MM.1S (cell line): ENCODE measurements at regions not wholly inside any gene's neighbourhood (a gene's known extent, or its start where the extent isn't known, plus 50 kb on each side); places are given as distances from the start of the nearest gene placed in this dataset.

ENCODE experiments used
- DNase-seq: peaks from one replicate; pipeline ENCODE4 v3.0.0-alpha.2; 2015
- H2AFZ ChIP-seq: fragments of 300-600 bp; sonication (generic); 2 replicates; pipeline ENCODE4 v1.6.0; 2016; ENCODE audit warnings: antibody characterized with exemption, low read length
- H3F3A ChIP-seq: fragments of 300-600 bp; sonication (generic); 2 replicates; pipeline ENCODE4 v1.6.1; 2016; ENCODE audit warnings: mild to moderate bottlenecking, antibody characterized with exemption, low read length, moderate library complexity, mixed read lengths; ENCODE audit not compliant: insufficient read depth
- H3K27ac ChIP-seq: fragments of 300-600 bp; sonication (generic); 2 replicates; pipeline ENCODE4 v1.5.1; 2016; ENCODE audit warnings: mild to moderate bottlenecking, low read length
- H3K27me3 ChIP-seq: fragments of 300-600 bp; sonication (generic); replicated peaks from 2 replicates; pipeline ENCODE4 v1.6.0; 2016; ENCODE audit warnings: low read length; ENCODE audit not compliant: insufficient read depth
- H3K36me3 ChIP-seq: fragments of 300-600 bp; sonication (generic); replicated peaks from 2 replicates; pipeline ENCODE4 v1.6.1; 2016; ENCODE audit warnings: mild to moderate bottlenecking, low read length, mixed read lengths; ENCODE audit not compliant: insufficient read depth
- H3K4me1 ChIP-seq: fragments of 300-600 bp; sonication (generic); 2 replicates; pipeline ENCODE4 v1.6.1; 2016; ENCODE audit warnings: low read length, mixed read lengths
- H3K4me2 ChIP-seq: fragments of 300-600 bp; sonication (generic); 2 replicates; pipeline ENCODE4 v1.6.0; 2016; ENCODE audit warnings: low read depth, low read length
- H3K4me3 ChIP-seq: fragments of 300-600 bp; sonication (generic); 2 replicates; pipeline ENCODE4 v1.5.1; 2016; ENCODE audit warnings: low read length, mixed read lengths
- H3K79me2 ChIP-seq: fragments of 300-600 bp; sonication (generic); 2 replicates; pipeline ENCODE4 v1.6.1; 2016; ENCODE audit warnings: mixed run types, low read length, mixed read lengths
- H3K9ac ChIP-seq: fragments of 300-600 bp; sonication (generic); 2 replicates; pipeline ENCODE4 v1.6.1; 2016; ENCODE audit warnings: low read length, mixed read lengths
- H3K9me2 ChIP-seq: fragments of 300-600 bp; sonication (generic); replicated peaks from 2 replicates; pipeline ENCODE4 v1.6.1; 2016; ENCODE audit warnings: mild to moderate bottlenecking, low read length, mixed read lengths; ENCODE audit not compliant: insufficient read depth
- H3K9me3 ChIP-seq: fragments of 300-600 bp; sonication (generic); replicated peaks from 2 replicates; pipeline ENCODE4 v1.6.1; 2016; ENCODE audit warnings: mild to moderate bottlenecking, low read length, mixed read lengths; ENCODE audit not compliant: insufficient read depth
- H4K20me1 ChIP-seq: fragments of 300-600 bp; sonication (generic); 2 replicates; pipeline ENCODE4 v1.6.1; 2016; ENCODE audit warnings: mild to moderate bottlenecking, low read length, moderate library complexity, mixed read lengths; ENCODE audit not compliant: insufficient read depth
- EZH2 ChIP-seq: fragments of 300-600 bp; sonication (generic); optimal IDR thresholded peaks from 2 replicates; pipeline ENCODE3; 2017; ENCODE audit warnings: low read depth, mild to moderate bottlenecking, antibody characterized with exemption, low read length, mixed read lengths
- EZH2phosphoT487 ChIP-seq: fragments of 300-600 bp; sonication (generic); IDR thresholded peaks from 2 replicates; pipeline ENCODE4 v1.6.1; 2018; ENCODE audit warnings: antibody characterized with exemption, low read length
- TF ChIP-seq, protein P1 (sequence below): fragments of 300-600 bp; sonication (generic); IDR thresholded peaks from 2 replicates; pipeline ENCODE4 v1.5.1; 2016; ENCODE audit warnings: antibody characterized with exemption, low read length, mixed read lengths

- TF ChIP-seq EZH2phosphoT487 (no peak), EZH2 (no peak)
- TF ChIP-seq, protein P1, sequence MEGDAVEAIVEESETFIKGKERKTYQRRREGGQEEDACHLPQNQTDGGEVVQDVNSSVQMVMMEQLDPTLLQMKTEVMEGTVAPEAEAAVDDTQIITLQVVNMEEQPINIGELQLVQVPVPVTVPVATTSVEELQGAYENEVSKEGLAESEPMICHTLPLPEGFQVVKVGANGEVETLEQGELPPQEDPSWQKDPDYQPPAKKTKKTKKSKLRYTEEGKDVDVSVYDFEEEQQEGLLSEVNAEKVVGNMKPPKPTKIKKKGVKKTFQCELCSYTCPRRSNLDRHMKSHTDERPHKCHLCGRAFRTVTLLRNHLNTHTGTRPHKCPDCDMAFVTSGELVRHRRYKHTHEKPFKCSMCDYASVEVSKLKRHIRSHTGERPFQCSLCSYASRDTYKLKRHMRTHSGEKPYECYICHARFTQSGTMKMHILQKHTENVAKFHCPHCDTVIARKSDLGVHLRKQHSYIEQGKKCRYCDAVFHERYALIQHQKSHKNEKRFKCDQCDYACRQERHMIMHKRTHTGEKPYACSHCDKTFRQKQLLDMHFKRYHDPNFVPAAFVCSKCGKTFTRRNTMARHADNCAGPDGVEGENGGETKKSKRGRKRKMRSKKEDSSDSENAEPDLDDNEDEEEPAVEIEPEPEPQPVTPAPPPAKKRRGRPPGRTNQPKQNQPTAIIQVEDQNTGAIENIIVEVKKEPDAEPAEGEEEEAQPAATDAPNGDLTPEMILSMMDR, result no peak
- Histone ChIP-seq H3K9me3 (no peaks in the 10 kb centered on the region), H3K79me2 (no peaks in the 10 kb centered on the region), H2AFZ (no peak overlapping the region), H4K20me1 (no peaks in the 10 kb centered on the region), H3K4me3 (no peak overlapping the region), H3F3A (no peaks in the 10 kb centered on the region), H3K4me1 (no peaks in the 10 kb centered on the region), H3K27ac (no peak overlapping the region), H3K9ac (no peak overlapping the region), H3K9me2 (no peaks in the 10 kb centered on the region), H3K4me2 (no peak overlapping the region), H3K27me3 (no peaks in the 10 kb centered on the region), H3K36me3 (no peaks in the 10 kb centered on the region)
- DNase-seq, result no peak
Measured at GRCh38 chr2:133859578-133859977, 291.3 kb upstream of the NCKAP5 start.

DNA sequence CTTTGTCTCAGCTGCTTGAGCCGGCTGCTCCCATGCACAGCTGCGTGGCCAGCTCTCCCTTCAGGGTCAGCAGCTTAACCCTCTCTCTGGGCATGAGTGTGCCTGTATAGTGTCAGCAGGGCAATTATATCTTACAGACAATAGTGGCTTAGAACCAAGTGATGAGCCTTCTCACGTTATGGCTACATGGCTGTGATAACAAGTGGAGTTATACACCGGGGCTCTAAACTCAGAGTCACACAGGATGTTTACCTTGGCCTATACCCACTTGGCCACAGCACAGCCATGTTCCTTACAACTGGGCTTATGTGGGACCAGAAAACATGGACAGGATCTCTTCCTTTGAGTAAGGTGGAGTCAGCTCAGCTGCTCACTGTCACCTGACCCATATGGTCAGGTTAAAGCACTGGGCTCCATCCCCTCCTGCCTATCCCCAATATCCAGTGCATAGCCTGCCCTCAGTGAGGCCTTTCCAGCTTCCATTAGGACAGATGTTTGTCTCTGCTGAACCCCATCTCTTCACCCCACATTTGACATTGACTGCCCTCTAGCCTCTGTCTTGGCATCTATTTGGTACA, 294.2 kb upstream of the NCKAP5 start:
- H2AFZ ChIP-seq, result no peak overlapping the region

DNA sequence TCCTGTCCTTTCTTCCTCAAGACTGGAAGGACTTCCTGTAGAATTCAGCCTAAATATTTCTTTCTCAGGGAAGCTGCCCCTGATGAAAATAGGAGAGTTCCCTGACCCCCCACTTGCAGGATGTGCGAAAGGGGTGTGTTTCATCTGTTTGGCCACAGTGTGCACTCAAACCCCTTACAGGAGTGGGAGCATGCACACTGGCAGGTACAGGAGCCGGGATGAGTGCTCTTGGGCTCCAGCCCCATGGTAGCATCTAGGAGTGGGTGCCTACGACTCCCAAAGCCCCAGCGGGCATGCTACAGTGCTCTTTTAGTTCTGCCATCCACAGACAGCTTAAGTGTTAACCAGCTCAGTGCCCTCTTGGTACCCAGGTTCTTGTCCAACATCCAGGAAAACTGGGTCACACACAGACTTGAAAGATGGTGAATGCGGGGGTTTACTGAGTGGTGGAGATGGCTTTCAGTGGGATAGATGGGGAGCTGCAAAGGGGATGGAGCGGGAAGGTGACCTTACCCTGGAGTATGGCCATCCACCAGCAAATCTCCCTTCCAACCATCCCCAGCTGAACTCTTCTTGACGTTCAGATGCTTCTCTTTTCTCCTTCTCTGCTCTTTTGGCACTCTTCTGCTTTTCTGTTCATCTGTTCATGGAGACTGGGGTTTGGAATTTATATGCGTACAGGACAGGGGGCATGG, 295.0 kb upstream of the NCKAP5 start:
- no peaks in the 10 kb centered on the region for H3K79me2 ChIP-seq
- H3K4me1 ChIP-seq, result no peaks in the 10 kb centered on the region
- H2AFZ ChIP-seq, result no peak overlapping the region
- H3K27me3 ChIP-seq, result no peaks in the 10 kb centered on the region
- H3K4me3 ChIP-seq, result no peak overlapping the region
- H4K20me1 ChIP-seq, result no peaks in the 10 kb centered on the region
- TF ChIP-seq, protein P1, result no peak
- TF ChIP-seq EZH2, result no peak
- no peak for TF ChIP-seq EZH2phosphoT487
- no peaks in the 10 kb centered on the region for H3K9me3 ChIP-seq
- no peaks in the 10 kb centered on the region for H3F3A ChIP-seq
- H3K27ac ChIP-seq, result no peak overlapping the region
- H3K4me2 ChIP-seq, result no peak overlapping the region
- no peaks in the 10 kb centered on the region for H3K9me2 ChIP-seq
- no peak overlapping the region for H3K9ac ChIP-seq
- H3K36me3 ChIP-seq, result no peaks in the 10 kb centered on the region
- no peak for DNase-seq

More for the DNA sequence above, 294.2 kb upstream of the NCKAP5 start:
- no peak for DNase-seq
- Histone ChIP-seq H3K4me3 (no peak overlapping the region), H3K79me2 (no peaks in the 10 kb centered on the region), H4K20me1 (no peaks in the 10 kb centered on the region), H3K9me2 (no peaks in the 10 kb centered on the region), H3K9ac (no peak overlapping the region), H3K27me3 (no peaks in the 10 kb centered on the region), H3K4me2 (no peak overlapping the region), H3K27ac (no peak overlapping the region), H3K36me3 (no peaks in the 10 kb centered on the region), H3K4me1 (no peaks in the 10 kb centered on the region), H3F3A (no peaks in the 10 kb centered on the region), H3K9me3 (no peaks in the 10 kb centered on the region)
- TF ChIP-seq, protein P1, result no peak
- TF ChIP-seq EZH2 (no peak), EZH2phosphoT487 (no peak)
